ENCODE measurements at regions not wholly inside any gene's neighbourhood (a gene's known extent, or its start where the extent isn't known, plus 50 kb on each side); places are given as distances from the start of the nearest gene placed in this dataset.

DNA sequence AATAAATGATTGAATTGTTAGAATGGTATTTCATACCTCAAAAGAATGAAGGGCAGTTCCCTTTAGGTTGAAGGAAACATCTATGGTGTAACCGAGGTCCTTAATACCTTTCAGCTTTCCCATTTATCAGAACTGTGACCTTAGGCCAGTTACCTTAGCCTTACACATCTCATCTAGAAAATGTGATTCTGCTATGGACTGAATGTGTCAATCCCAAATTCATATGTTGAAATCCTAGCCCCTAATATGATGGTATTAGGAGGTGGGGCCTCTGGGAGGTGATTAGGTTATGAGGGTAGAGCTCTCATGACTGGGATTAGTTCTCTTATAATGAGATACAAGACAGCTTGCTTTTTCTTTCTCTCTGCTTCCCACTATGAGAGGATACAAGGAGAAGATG, 441.9 kb downstream of the PLK2 start:
- H3K27me3 ChIP-seq (ENCODE audit: control insufficient read depth in 4 of 4, insufficient read depth in 4 of 4, low read length in 3 of 4) = no peaks in the 10 kb centered on the region
- H3K36me3 ChIP-seq (ENCODE audit: control insufficient read depth in 4 of 4, insufficient read depth in 3 of 4, low read depth in 1 of 4, low read length in 3 of 4) = no peaks in the 10 kb centered on the region
- no peaks in the 10 kb centered on the region for H3K9me3 ChIP-seq (ENCODE audit: control insufficient read depth in 4 of 4, low read length in 3 of 4)
- H3K4me3 ChIP-seq (ENCODE audit: low read depth in 1 of 3, low read length in 3 of 3) = no peak overlapping the region
- H3K9ac ChIP-seq (ENCODE audit: low read depth in 1 of 2, low read length in 2 of 2) = no peak overlapping the region
- no peak overlapping the region for H3K27ac ChIP-seq (ENCODE audit: low read depth in 1 of 2, low read length in 2 of 2)
- WGBS = 87% methylated on average over 1 of the region's 1 CpG
- no peaks in the 10 kb centered on the region for H3K4me1 ChIP-seq (ENCODE audit: control insufficient read depth in 4 of 4, insufficient read depth in 4 of 4, low read length in 3 of 4)
- DNase-seq (ENCODE audit: low spot score) = no peak
- TF ChIP-seq, protein P1, sequence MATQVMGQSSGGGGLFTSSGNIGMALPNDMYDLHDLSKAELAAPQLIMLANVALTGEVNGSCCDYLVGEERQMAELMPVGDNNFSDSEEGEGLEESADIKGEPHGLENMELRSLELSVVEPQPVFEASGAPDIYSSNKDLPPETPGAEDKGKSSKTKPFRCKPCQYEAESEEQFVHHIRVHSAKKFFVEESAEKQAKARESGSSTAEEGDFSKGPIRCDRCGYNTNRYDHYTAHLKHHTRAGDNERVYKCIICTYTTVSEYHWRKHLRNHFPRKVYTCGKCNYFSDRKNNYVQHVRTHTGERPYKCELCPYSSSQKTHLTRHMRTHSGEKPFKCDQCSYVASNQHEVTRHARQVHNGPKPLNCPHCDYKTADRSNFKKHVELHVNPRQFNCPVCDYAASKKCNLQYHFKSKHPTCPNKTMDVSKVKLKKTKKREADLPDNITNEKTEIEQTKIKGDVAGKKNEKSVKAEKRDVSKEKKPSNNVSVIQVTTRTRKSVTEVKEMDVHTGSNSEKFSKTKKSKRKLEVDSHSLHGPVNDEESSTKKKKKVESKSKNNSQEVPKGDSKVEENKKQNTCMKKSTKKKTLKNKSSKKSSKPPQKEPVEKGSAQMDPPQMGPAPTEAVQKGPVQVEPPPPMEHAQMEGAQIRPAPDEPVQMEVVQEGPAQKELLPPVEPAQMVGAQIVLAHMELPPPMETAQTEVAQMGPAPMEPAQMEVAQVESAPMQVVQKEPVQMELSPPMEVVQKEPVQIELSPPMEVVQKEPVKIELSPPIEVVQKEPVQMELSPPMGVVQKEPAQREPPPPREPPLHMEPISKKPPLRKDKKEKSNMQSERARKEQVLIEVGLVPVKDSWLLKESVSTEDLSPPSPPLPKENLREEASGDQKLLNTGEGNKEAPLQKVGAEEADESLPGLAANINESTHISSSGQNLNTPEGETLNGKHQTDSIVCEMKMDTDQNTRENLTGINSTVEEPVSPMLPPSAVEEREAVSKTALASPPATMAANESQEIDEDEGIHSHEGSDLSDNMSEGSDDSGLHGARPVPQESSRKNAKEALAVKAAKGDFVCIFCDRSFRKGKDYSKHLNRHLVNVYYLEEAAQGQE (IDR thresholded peaks at IDR 0.05) = no peak
- no peak for TF ChIP-seq RXRA (IDR thresholded peaks at IDR 0.05)
- TF ChIP-seq GABPA (IDR thresholded peaks at IDR 0.05 in 1 of 2, conservative IDR thresholded peaks at IDR 0.05 in 1 of 2) = no peak
- TF ChIP-seq EGR1 (IDR thresholded peaks at IDR 0.05; ENCODE audit: low read depth in 2 of 2) = no peak
- TF ChIP-seq, protein P2, sequence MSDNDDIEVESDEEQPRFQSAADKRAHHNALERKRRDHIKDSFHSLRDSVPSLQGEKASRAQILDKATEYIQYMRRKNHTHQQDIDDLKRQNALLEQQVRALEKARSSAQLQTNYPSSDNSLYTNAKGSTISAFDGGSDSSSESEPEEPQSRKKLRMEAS (IDR thresholded peaks at IDR 0.05) = no peak
- no peak for TF ChIP-seq HNF4G (IDR thresholded peaks at IDR 0.05)
- TF ChIP-seq RAD21 (IDR thresholded peaks at IDR 0.05) = no peak
- no peak for TF ChIP-seq CTCF (IDR thresholded peaks at IDR 0.05; ENCODE audit: low read depth, low read length, missing input control)
- TF ChIP-seq SP1 (IDR thresholded peaks at IDR 0.05) = no peak
- TF ChIP-seq, protein P3, sequence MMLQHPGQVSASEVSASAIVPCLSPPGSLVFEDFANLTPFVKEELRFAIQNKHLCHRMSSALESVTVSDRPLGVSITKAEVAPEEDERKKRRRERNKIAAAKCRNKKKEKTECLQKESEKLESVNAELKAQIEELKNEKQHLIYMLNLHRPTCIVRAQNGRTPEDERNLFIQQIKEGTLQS (IDR thresholded peaks at IDR 0.05) = no peak
- TF ChIP-seq FOXA1 (IDR thresholded peaks at IDR 0.05) = no peak

GRCh38 chr5:58016877-58017276, 443.0 kb downstream of the PLK2 start:
- Histone ChIP-seq H3K4me1 (ENCODE audit: control insufficient read depth in 4 of 4, insufficient read depth in 4 of 4, low read length in 3 of 4) (no peaks in the 10 kb centered on the region), H3K27ac (ENCODE audit: low read depth in 1 of 2, low read length in 2 of 2) (no peak overlapping the region), H3K27me3 (ENCODE audit: control insufficient read depth in 4 of 4, insufficient read depth in 4 of 4, low read length in 3 of 4) (no peaks in the 10 kb centered on the region), H3K9ac (ENCODE audit: low read depth in 1 of 2, low read length in 2 of 2) (no peak overlapping the region), H3K4me3 (ENCODE audit: low read depth in 1 of 3, low read length in 3 of 3) (no peak overlapping the region), H3K9me3 (ENCODE audit: control insufficient read depth in 4 of 4, low read length in 3 of 4) (no peaks in the 10 kb centered on the region), H3K36me3 (ENCODE audit: control insufficient read depth in 4 of 4, insufficient read depth in 3 of 4, low read depth in 1 of 4, low read length in 3 of 4) (no peaks in the 10 kb centered on the region)
- WGBS = 75% methylated on average over 2 of the region's 2 CpGs
- DNase-seq (ENCODE audit: low spot score) = no peak
- no peak for TF ChIP-seq GABPA (IDR thresholded peaks at IDR 0.05 in 1 of 2, conservative IDR thresholded peaks at IDR 0.05 in 1 of 2)
- no peak for TF ChIP-seq HNF4G (IDR thresholded peaks at IDR 0.05)
- no peak for TF ChIP-seq JUND (IDR thresholded peaks at IDR 0.05)
- no peak for TF ChIP-seq SP1 (IDR thresholded peaks at IDR 0.05)
- no peak for TF ChIP-seq RAD21 (IDR thresholded peaks at IDR 0.05)
- no peak for TF ChIP-seq YY1 (IDR thresholded peaks at IDR 0.05)
- TF ChIP-seq, protein P3 (IDR thresholded peaks at IDR 0.05) = no peak
- TF ChIP-seq, protein P1 (IDR thresholded peaks at IDR 0.05) = no peak
- no peak for TF ChIP-seq TAF1 (conservative IDR thresholded peaks at IDR 0.05)
- TF ChIP-seq EGR1 (IDR thresholded peaks at IDR 0.05; ENCODE audit: low read depth in 2 of 2) = no peak
- no peak for TF ChIP-seq ZBTB33 (IDR thresholded peaks at IDR 0.05)
- no peak for TF ChIP-seq FOXA2 (IDR thresholded peaks at IDR 0.05)
- no peak for TF ChIP-seq NR2F2 (IDR thresholded peaks at IDR 0.05)
- no peak for TF ChIP-seq HNF4A (conservative IDR thresholded peaks at IDR 0.05)
- TF ChIP-seq, protein P2 (IDR thresholded peaks at IDR 0.05) = no peak

Measured in liver (tissue), 8 donors.